GM23338 (cell line): ENCODE measurements at regions not wholly inside any gene's neighbourhood (a gene's known extent, or its start where the extent isn't known, plus 50 kb on each side); places are given as distances from the start of the nearest gene placed in this dataset.

Experiments
- CREB1 ChIP-seq: fragments of 250-450 bp; sonication (Bioruptor Pico); IDR thresholded peaks from 2 replicates; pipeline ENCODE4 v1.5.0; 2020; ENCODE audit warnings: low read depth, mild to moderate bottlenecking, moderate library complexity
- CTCF ChIP-seq, 2 experiments: fragments of 200-600 bp in 1 of 2; sonication (generic) in 1 of 2; conservative IDR thresholded peaks; 2 replicates each; pipeline versions ENCODE4 v1.5.1 to v1.6.1; 2016 to 2017; ENCODE audit warnings: antibody characterized with exemption in 2 of 2, low read depth in 2 of 2, mild to moderate bottlenecking in 2 of 2, moderate library complexity in 1 of 2
- ETS1 ChIP-seq: IDR thresholded peaks from 2 replicates; pipeline ENCODE4 v1.6.1; 2016; ENCODE audit warnings: antibody characterized with exemption
- EZH2 ChIP-seq: fragments of 200-600 bp; sonication (generic); IDR thresholded peaks from one replicate; pipeline ENCODE4 v1.8.0; 2017; ENCODE audit warnings: antibody characterized with exemption, mild to moderate bottlenecking, low read depth; ENCODE audit not compliant: unreplicated experiment
- EZH2phosphoT487 ChIP-seq: fragments of 200-600 bp; sonication (generic); IDR thresholded peaks from one replicate; pipeline ENCODE4 v1.8.1; 2018; ENCODE audit warnings: antibody characterized with exemption; ENCODE audit not compliant: unreplicated experiment
- JUNB ChIP-seq: IDR thresholded peaks from one replicate; pipeline ENCODE4 v1.6.1; 2016; ENCODE audit warnings: antibody characterized with exemption; ENCODE audit not compliant: unreplicated experiment
- NANOG ChIP-seq: IDR thresholded peaks from 2 replicates; pipeline ENCODE4 v1.6.1; 2016; ENCODE audit warnings: antibody characterized with exemption, borderline replicate concordance
- POLR2AphosphoS5 ChIP-seq: IDR thresholded peaks from 2 replicates; pipeline ENCODE4 v1.6.1; 2016; ENCODE audit warnings: antibody characterized with exemption, low read depth
- REST ChIP-seq: IDR thresholded peaks from one replicate; pipeline ENCODE4 v1.6.1; 2018; ENCODE audit warnings: antibody characterized with exemption; ENCODE audit not compliant: unreplicated experiment
- STAT1 ChIP-seq: IDR thresholded peaks from one replicate; pipeline ENCODE4 v1.6.1; 2016; ENCODE audit warnings: antibody characterized with exemption; ENCODE audit not compliant: unreplicated experiment
- ZNF331 ChIP-seq: fragments of 250-450 bp; sonication (Bioruptor Pico); IDR thresholded peaks from 2 replicates; pipeline ENCODE4 v1.5.0; 2020; ENCODE audit warnings: low read depth, mild to moderate bottlenecking, moderate library complexity

GRCh38 chr5:100464418-100464817, 70.8 kb upstream of the FAM174A start:
- no peak for TF ChIP-seq CTCF (conservative IDR thresholded peaks at IDR 0.05; ENCODE audit: low read depth in 2 of 2)
- no peak for TF ChIP-seq POLR2AphosphoS5
- no peak for TF ChIP-seq EZH2
- TF ChIP-seq EZH2phosphoT487: no peak
- no peak for TF ChIP-seq ETS1
- TF ChIP-seq STAT1: no peak
- TF ChIP-seq CREB1 (CRISPR knock-in tag): no peak
- no peak for TF ChIP-seq ZNF331
- no peak for TF ChIP-seq REST
- no peak for TF ChIP-seq JUNB
- TF ChIP-seq NANOG: no peak
